H7 (cell line): ENCODE measurements at regions not wholly inside any gene's neighbourhood (a gene's known extent, or its start where the extent isn't known, plus 50 kb on each side); places are given as distances from the start of the nearest gene placed in this dataset.

ENCODE experiments used
- DNase-seq: peaks from one replicate; pipeline ENCODE4 v3.0.0; 2012
- H3K27me3 ChIP-seq: 2 replicates; pipeline ENCODE4 v1.6.0; 2011; ENCODE audit warnings: mild to moderate bottlenecking, low read length; ENCODE audit not compliant: control insufficient read depth, insufficient read depth
- H3K36me3 ChIP-seq: replicated peaks from 2 replicates; pipeline ENCODE4 v1.5.1; 2011; ENCODE audit warnings: low read length; ENCODE audit not compliant: control insufficient read depth, insufficient read depth
- H3K4me3 ChIP-seq: 2 replicates; pipeline ENCODE4 v1.5.1; 2011; ENCODE audit warnings: low read depth, mild to moderate bottlenecking, control low read depth, low read length, moderate library complexity; ENCODE audit not compliant: insufficient read depth

DNA sequence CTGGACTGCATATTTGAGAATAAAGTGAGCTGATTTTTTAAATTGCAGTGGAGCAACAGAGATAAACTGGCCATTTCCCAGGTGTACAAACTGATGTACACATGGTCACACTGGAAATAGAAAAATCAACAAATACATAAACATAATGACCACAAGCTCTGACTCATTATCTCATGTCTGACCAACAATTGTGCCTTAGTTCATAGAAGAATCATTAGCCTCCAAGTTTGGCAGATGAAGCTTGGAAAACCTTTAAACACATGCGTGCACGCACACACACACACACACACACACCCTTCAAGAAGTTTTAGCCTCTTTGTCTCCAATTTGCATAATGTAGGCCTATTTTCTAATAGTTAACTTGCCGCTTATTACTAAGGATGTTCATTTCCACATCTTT, 308.9 kb upstream of the POM121L12 start:
- no peak for DNase-seq
- Histone ChIP-seq H3K36me3 (no peaks in the 10 kb centered on the region), H3K27me3 (no peaks in the 10 kb centered on the region), H3K4me3 (no peak overlapping the region)

DNA sequence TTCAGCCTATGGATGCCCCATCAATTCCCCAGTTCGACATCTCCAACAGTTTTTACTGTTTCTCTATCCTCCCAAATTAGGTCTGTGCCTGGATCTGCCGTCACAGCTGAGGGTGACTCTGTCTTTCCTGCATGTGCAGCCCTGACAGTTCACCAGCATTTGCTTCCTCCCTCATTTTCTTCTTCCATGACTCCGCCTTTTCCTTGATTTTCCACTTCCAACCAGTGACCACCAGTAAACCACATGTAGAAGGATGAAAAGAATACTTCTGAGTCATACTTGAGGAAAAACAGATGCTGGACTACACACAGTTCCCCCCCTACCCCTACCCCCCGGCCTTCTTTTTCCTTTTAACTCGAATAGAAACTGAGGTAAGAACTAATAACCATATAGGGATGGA, 311.8 kb upstream of the POM121L12 start:
- Histone ChIP-seq H3K4me3 (no peak overlapping the region), H3K27me3 (no peaks in the 10 kb centered on the region), H3K36me3 (no peaks in the 10 kb centered on the region)
- no peak for DNase-seq

DNA sequence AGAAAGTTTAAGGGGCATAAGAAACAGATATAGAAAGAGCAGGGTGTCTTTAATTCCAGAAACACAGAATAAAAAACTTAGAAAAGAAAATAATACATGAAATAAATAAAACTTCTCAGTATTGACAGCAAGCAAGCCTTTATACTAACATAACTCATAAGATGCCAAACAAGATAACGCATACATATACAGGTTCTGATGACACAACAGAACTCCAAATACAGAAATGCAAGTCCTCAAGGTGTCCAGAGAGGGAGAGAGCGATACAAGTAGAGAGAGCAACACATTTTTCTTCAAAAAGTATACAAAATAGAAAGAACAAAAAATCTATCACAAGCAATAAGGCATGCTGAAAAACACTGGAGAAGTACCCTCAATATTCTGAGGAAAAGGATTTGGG, 314.6 kb upstream of the POM121L12 start:
- no peak for DNase-seq
- Histone ChIP-seq H3K27me3 (no peaks in the 10 kb centered on the region), H3K4me3 (no peak overlapping the region), H3K36me3 (no peaks in the 10 kb centered on the region)

DNA sequence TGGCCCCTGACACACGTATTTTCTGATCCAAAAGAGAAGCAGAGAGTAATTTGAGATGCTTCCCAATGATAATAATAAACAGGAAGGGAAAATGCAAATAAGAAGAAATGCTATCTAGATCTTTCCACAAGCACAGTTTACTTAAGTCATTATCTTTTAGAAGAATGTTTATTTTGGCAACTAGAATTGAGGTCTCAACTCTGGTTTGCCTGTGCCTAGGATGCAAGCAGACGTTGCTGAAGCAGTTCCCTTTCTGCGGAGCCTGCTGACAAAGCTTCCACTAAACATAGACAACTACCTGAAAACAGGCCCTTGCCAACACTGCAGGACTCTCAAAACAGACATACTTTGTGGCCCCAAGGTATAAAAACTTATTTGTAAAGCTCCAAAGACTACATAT, 315.8 kb upstream of the POM121L12 start:
- no peak for DNase-seq
- H3K36me3 ChIP-seq = no peaks in the 10 kb centered on the region
- H3K27me3 ChIP-seq = no peaks in the 10 kb centered on the region
- no peak overlapping the region for H3K4me3 ChIP-seq

DNA sequence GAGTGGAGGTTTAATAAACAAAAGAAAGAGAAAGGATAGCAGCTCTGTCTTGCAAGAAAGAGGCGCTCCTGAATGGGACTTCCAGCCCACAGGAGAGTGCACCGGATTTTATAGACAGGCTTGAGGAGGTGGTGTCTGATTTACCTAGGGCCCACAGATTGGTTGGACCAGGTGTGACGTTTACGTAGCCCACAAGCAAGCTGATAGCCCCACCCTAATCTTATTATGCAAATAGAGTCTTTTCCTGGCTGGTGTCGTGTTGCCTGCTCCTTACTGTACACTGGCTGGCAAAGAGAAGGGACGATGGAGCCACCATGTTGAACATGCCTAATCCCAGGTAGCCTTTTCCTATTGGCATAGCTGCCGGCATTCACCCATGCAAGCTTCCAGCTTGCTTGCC, 319.7 kb upstream of the POM121L12 start:
- H3K27me3 ChIP-seq = no peaks in the 10 kb centered on the region
- no peak overlapping the region for H3K4me3 ChIP-seq
- H3K36me3 ChIP-seq = no peaks in the 10 kb centered on the region
- no peak for DNase-seq

DNA sequence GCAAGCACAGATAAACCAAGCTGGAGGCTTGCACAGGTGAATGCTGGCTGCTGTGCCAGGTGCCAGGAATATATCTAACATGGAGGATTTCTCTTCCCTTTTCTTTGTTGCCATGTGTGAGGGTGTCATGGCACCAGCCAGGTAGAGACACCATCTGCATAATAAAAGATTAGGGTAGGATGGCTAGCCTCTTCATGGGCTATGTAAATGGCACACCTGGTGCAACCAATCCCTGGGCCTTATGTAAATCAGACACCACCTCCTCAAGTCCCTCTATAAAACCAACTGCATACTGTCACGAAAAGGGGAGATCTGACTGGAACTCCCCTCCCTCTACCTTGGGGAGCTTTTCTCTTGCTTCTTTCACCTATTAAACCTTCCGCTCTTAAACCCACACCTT, 322.5 kb upstream of the POM121L12 start:
- no peak for DNase-seq
- Histone ChIP-seq H3K27me3 (no peaks in the 10 kb centered on the region), H3K4me3 (no peak overlapping the region), H3K36me3 (no peaks in the 10 kb centered on the region)

DNA sequence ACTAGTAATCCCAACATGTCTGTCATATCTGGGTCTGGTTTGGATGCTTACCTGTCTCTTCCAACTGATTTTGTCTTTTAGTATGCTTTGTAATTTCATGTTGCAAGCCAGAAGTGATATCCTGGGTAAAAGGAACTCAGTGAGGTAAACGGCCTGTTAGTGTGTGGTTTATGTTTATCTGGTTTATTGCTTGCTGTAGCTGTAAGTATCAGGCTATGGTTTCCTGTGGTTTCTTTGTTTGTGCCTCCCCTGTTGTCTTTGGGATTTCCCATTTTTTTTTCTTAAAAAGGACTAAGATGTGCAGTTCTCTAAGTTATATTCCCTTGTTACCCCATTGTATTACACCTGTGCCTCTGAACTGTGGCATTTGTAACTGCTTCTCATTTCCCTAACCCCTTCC, 323.5 kb upstream of the POM121L12 start:
- H3K4me3 ChIP-seq = no peak overlapping the region
- H3K27me3 ChIP-seq = no peaks in the 10 kb centered on the region
- DNase-seq = no peak
- H3K36me3 ChIP-seq = no peaks in the 10 kb centered on the region

DNA sequence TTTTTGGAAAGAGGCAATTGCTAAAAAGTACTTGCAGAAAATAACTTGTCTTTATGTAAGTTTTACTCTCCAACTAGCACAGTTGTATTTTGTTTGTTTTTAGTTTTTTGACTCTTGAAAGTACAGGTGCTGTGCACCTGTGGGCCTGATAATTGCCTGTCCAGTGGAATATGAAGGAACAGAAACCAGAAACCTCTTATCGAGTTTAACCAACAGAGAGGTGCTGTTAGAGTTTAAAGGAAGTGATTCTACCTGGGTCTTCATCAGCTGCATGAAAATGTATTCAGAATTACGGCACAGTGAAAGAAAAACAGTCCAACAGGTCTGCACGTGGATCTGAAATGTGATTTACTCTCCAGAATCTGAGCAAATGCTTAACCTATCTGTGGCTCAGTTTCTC, 326.6 kb upstream of the POM121L12 start:
- no peak for DNase-seq
- Histone ChIP-seq H3K27me3 (no peaks in the 10 kb centered on the region), H3K36me3 (no peaks in the 10 kb centered on the region), H3K4me3 (no peak overlapping the region)

DNA sequence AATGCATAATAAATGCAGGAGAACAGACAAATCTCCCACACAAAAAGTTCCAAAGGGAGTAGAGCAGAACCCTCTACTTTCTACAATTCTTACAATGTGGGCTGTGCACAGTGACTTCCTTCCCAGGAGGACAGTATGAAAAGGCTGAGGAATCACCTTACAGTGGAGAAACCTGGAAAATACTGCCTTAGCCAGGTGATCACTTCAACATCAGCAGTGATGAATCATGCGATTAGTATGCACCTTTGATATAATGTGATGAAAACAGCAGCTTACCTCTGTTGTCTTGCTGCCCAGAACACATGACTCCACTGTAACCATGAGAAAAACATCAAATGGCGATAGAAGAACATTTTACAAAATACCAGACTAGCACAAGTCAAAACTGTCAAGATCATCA, 329.7 kb upstream of the POM121L12 start:
- no peaks in the 10 kb centered on the region for H3K36me3 ChIP-seq
- H3K4me3 ChIP-seq = no peak overlapping the region
- H3K27me3 ChIP-seq = no peaks in the 10 kb centered on the region
- no peak for DNase-seq

DNA sequence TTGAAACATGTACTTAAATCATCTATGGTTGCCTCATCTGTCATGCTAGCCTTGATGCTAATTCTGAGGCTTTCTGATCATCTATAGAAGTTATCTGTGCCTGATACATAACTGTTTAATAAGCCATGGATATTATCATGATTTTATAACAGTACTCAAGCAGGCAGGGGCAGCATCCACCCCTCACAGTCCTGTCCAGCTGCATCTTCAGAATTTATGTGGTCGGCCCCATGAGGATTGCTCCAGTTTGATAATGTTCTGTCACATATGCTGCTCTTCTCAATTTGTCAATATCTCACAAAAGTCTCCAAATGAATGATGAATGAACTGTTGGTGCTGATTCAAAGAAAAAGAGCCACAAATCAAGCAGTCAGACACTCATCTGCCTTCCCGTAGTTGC, 335.1 kb upstream of the POM121L12 start:
- Histone ChIP-seq H3K27me3 (no peaks in the 10 kb centered on the region), H3K4me3 (no peak overlapping the region), H3K36me3 (no peaks in the 10 kb centered on the region)
- DNase-seq = no peak

DNA sequence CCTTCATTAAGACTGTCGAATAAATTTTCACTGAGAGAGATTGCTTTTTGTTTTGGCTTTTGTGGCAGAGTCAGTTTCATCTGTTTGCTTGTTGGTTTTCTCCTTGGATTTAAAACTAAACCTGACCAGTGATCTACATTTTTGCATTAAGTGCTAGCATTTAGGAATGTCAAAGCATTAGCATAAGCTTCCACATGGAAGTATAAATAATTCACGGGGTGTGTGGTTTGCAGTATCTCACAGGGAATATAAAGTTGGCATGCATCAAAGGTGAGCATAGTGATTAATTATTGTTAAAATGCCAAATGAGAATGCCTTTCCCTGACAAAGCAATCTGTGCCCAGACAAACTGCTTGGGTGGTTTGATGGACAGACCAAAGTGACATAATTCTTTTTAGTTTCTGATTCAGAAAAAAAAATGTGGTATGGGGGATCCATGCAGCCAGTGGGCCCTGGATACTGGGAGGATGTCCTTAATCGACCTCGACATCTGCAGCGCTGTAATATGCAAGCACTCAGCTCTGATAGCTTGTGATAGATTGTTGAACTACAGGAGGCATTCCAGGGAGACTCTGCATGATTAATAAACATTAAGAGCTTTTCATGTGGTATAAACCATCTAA, 339.3 kb upstream of the POM121L12 start:
- H3K36me3 ChIP-seq = no peaks in the 10 kb centered on the region
- no peaks in the 10 kb centered on the region for H3K27me3 ChIP-seq
- DNase-seq = no peak
- H3K4me3 ChIP-seq = no peak overlapping the region

DNA sequence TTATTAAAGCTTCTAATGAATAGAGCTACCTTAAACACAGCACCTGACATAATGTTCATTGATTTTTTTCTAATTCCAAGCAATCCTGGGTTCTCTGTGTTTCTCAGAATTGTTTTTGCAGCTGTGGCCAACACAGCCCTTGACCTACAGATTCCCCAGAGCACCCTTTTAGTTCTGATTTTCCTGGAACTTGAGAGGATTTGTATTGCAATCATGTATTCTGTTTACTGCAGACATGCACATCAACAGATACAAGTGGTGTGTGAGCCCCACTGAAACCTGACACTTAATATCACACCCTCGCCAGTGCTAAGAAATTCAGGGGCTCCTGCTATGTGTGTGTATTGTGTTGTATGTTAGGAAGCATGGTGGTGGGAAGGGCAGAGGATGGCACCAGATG, 344.2 kb upstream of the POM121L12 start:
- H3K27me3 ChIP-seq = no peaks in the 10 kb centered on the region
- H3K4me3 ChIP-seq = no peak overlapping the region
- H3K36me3 ChIP-seq = no peaks in the 10 kb centered on the region
- DNase-seq = no peak

DNA sequence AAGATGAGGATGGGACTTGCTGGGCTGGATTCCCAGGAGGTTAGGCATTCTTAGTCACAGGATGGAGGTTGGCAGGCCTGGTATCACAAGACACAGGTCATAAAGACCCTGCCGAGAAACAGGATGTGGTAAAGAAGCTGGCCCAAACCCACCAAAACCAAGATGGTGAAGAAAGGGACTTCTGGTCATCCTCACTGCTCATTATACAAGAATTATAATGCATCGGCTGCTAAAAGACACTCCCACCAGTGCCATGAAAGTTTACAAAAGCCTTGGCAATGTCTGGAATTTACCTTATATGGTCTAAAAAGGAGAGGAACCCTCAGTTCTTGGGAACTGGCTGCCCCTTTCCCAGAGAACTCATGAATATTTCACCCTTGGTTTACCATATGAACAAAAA, 345.5 kb upstream of the POM121L12 start:
- H3K4me3 ChIP-seq = no peak overlapping the region
- no peak for DNase-seq
- no peaks in the 10 kb centered on the region for H3K36me3 ChIP-seq
- no peaks in the 10 kb centered on the region for H3K27me3 ChIP-seq

DNA sequence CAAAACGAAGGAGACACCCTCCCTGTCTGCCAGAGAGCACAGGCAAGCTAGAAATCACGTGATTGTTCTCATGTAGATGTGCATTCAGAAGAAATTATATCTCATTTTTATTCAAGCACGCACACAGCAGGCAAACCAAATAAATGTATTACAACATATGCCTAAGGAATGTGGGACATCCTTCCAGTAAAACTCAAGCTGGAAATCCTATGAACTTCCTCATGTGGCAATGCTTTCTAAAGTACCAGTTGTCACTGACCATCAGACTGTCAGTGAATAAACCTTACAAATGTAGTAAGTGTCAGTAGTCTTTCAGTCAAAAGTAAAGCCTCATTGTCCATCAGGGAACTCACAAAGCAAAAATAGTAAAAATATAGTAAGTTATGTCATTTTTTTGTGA, 350.1 kb upstream of the POM121L12 start:
- Histone ChIP-seq H3K4me3 (no peak overlapping the region), H3K36me3 (no peaks in the 10 kb centered on the region), H3K27me3 (no peaks in the 10 kb centered on the region)
- no peak for DNase-seq

DNA sequence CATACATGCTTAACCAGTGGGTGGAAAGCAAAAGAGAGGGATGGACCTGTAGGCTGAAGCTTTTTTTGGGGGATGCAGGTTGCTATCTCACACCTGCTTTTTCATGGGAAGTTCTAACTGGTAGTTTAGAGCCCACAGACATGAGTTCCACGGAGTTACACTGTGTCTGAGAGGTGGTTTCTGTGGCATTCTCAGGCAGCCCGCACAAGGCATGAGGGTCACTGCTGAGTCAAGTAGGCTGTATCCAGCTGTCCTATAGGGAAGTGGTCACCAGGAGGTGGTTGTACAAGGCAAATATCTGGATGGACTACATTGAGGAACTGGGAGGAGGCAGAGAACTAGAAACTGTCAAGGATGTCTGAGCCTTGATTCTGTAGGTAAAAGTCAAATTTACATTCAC, 351.0 kb upstream of the POM121L12 start:
- DNase-seq = no peak
- H3K4me3 ChIP-seq = no peak overlapping the region
- no peaks in the 10 kb centered on the region for H3K36me3 ChIP-seq
- H3K27me3 ChIP-seq = no peaks in the 10 kb centered on the region

DNA sequence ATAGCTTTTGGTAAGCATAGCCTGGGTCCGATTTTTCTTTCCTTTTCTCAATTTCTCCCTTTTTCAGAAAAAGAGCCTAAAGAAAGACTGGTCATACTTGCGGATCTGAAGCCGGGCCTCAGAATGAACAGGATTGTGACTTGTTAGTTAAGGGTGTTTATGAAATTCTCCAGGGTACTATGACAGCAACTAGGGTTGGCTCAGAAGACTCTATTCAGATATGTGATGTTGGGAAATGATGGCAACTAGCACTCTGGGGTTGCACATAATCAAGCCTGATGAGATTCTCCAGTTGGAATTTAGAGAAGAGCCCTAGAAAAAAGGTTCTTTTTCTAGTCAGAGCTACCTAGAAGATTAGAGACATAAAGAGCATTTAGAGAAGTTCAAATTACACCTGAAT, 352.4 kb upstream of the POM121L12 start:
- no peak for DNase-seq
- H3K27me3 ChIP-seq = no peaks in the 10 kb centered on the region
- no peaks in the 10 kb centered on the region for H3K36me3 ChIP-seq
- no peak overlapping the region for H3K4me3 ChIP-seq
